T-cell (primary cell): ENCODE measurements at regions not wholly inside any gene's neighbourhood (a gene's known extent, or its start where the extent isn't known, plus 50 kb on each side); places are given as distances from the start of the nearest gene placed in this dataset.

Experiments
- ATAC-seq, 4 experiments: fragments of 200-7000 bp in 3 of 4; fragments of 150-1000 bp in 1 of 4; cut with Tn5 transposase; replicated peaks in 1 of 4; 1 replicate in 3 of 4; 2 replicates in 1 of 4; pipeline ENCODE4 v1.10.0; 2021; ENCODE audit warnings: moderate library complexity in 3 of 4, mild to moderate bottlenecking in 2 of 4, moderate number of reproducible peaks in 1 of 4
- CTCF ChIA-PET, 2 donors: fragments of 300-600 bp; sonication (Branson Sonifier 250); formaldehyde crosslinking; loops; one replicate each; lab custom pipeline; 2022; ENCODE audit warnings: antibody characterized with exemption in 2 of 2; lab: Charles Lee
- POLR2A ChIA-PET, 2 donors: fragments of 300-600 bp; sonication (Branson Sonifier 250); formaldehyde crosslinking; loops; one replicate each; lab custom pipeline; 2022; ENCODE audit warnings: antibody characterized with exemption in 2 of 2; lab: Charles Lee
- DNase-seq, 35 experiments: peaks; one replicate each; pipeline versions ENCODE4 v3.0.0 to v3.0.0-alpha.2; 2013 to 2023
- H3K27ac ChIP-seq: one replicate; pipeline ENCODE4 v1.5.1; 2013; ENCODE audit warnings: low read length
- H3K27me3 ChIP-seq, 2 experiments: replicated peaks in 1 of 2; 1 replicate in 1 of 2; 2 replicates in 1 of 2; pipeline versions ENCODE4 v1.6.1 to v1.7.0; 2013; ENCODE audit warnings: low read length in 1 of 2, mixed read lengths in 1 of 2; ENCODE audit not compliant: control insufficient read depth in 2 of 2, insufficient read depth in 2 of 2; ENCODE audit errors: extremely low read depth in 1 of 2
- H3K36me3 ChIP-seq, 2 donors: 1 replicate in 1 of 2; 2 replicates in 1 of 2; pipeline versions ENCODE4 v1.6.1 to v1.7.0; 2013; ENCODE audit warnings: low read length in 1 of 2; ENCODE audit not compliant: control insufficient read depth in 2 of 2, insufficient read depth in 1 of 2; ENCODE audit errors: extremely low read depth in 1 of 2
- H3K4me1 ChIP-seq, 2 experiments: 1 replicate in 1 of 2; 2 replicates in 1 of 2; pipeline versions ENCODE4 v1.6.1 to v1.7.0; 2013; ENCODE audit warnings: low read length in 2 of 2, mixed read lengths in 1 of 2; ENCODE audit not compliant: insufficient read depth in 2 of 2, control insufficient read depth in 1 of 2; ENCODE audit errors: extremely low read depth in 1 of 2
- H3K4me3 ChIP-seq, 2 donors: 1 replicate in 1 of 2; 2 replicates in 1 of 2; pipeline versions ENCODE4 v1.5.1 to v1.7.0; 2013; ENCODE audit warnings: mild to moderate bottlenecking in 2 of 2, low read length in 1 of 2, moderate library complexity in 1 of 2; ENCODE audit not compliant: control insufficient read depth in 1 of 2; ENCODE audit errors: extremely low read depth in 1 of 2
- H3K9me3 ChIP-seq: 2 replicates; pipeline ENCODE4 v1.7.0; 2013
- H3K27ac Mint-ChIP-seq, 2 donors: one replicate each; pipeline ENCODE4 v1.8.0; 2020 to 2021; ENCODE audit warnings: mild to moderate bottlenecking in 2 of 2, mixed read lengths in 2 of 2
- H3K27me3 Mint-ChIP-seq, 2 donors: one replicate each; pipeline ENCODE4 v1.8.0; 2021 to 2022; ENCODE audit warnings: mixed read lengths in 2 of 2
- H3K36me3 Mint-ChIP-seq: one replicate; pipeline ENCODE4 v1.8.0; 2021; ENCODE audit warnings: mixed read lengths
- H3K4me1 Mint-ChIP-seq, 3 donors: one replicate each; pipeline ENCODE4 v1.8.0; 2020 to 2022; ENCODE audit warnings: mixed read lengths in 3 of 3, mild to moderate bottlenecking in 1 of 3
- H3K4me3 Mint-ChIP-seq, 3 donors: one replicate each; pipeline ENCODE4 v1.8.0; 2020 to 2022; ENCODE audit warnings: mild to moderate bottlenecking in 3 of 3, mixed read lengths in 3 of 3, moderate library complexity in 3 of 3
- H3K9me3 Mint-ChIP-seq, 3 donors: one replicate each; pipeline ENCODE4 v1.8.0; 2020 to 2022; ENCODE audit warnings: mixed read lengths in 3 of 3
- WGBS: methylation state at CpG from one replicate; pipeline ENCODE4 v1.1.5; 2013; ENCODE audit warnings: missing lambda C conversion rate; ENCODE audit not compliant: insufficient coverage; 5-methylcytosine and 5-hydroxymethylcytosine counted together

- DNase-seq = no peak
- Histone ChIP-seq H3K4me3 (no peak overlapping the region), H3K27ac (no peak overlapping the region), H3K27me3 (no peaks in the 10 kb centered on the region), H3K9me3 (no peaks in the 10 kb centered on the region), H3K4me1 (no peaks in the 10 kb centered on the region), H3K36me3 (no peaks in the 10 kb centered on the region)
- H3K27ac Mint-ChIP-seq = no peak overlapping the region
- ChIA-PET CTCF (no interaction called here), POLR2A (no interaction called here)
- H3K4me3 Mint-ChIP-seq = no peak overlapping the region
- peaks cover 0 to 5% (median 0%) of the 10 kb centered on the region in 3 donors for H3K9me3 Mint-ChIP-seq
- no peaks in the 10 kb centered on the region for H3K27me3 Mint-ChIP-seq
- WGBS = no CpG with 5 or more reads among the region's 7 CpGs
- no peaks in the 10 kb centered on the region for H3K36me3 Mint-ChIP-seq
- no peaks in the 10 kb centered on the region for H3K4me1 Mint-ChIP-seq
- no peak for ATAC-seq
These were observed 366.4 kb upstream of the ZP4 start for GRCh38 chr1:238257018-238257621.

- no CpG with 5 or more reads among the region's 3 CpGs for WGBS
- DNase-seq = no peak
- Mint-ChIP-seq H3K4me3 (no peak overlapping the region), H3K4me1 (no peaks in the 10 kb centered on the region), H3K27ac (no peak overlapping the region), H3K36me3 (no peaks in the 10 kb centered on the region), H3K9me3 (no peaks in the 10 kb centered on the region), H3K27me3 (no peaks in the 10 kb centered on the region)
- no peaks in the 10 kb centered on the region for H3K4me1 ChIP-seq
- H3K4me3 ChIP-seq = no peak overlapping the region
- no peaks in the 10 kb centered on the region for H3K36me3 ChIP-seq
- no peaks in the 10 kb centered on the region for H3K27me3 ChIP-seq
- ATAC-seq = no peak
- ChIA-PET CTCF (interaction anchor here in 1 of 2 donors (0.8 kb wide), 1 partner anchor 1643 kb away, joined by 3 read pairs; no protein-coding TSS in a partner anchor), POLR2A (no interaction called here)
- no peak overlapping the region for H3K27ac ChIP-seq
- no peaks in the 10 kb centered on the region for H3K9me3 ChIP-seq
These were observed 364.2 kb upstream of the ZP4 start for GRCh38 chr1:238254935-238255334.

GRCh38 chr1:238252033-238252802 is 361.5 kb upstream of the ZP4 start:
- Histone ChIP-seq H3K4me3 (no peak overlapping the region), H3K36me3 (no peaks in the 10 kb centered on the region), H3K27ac (no peak overlapping the region), H3K4me1 (no peaks in the 10 kb centered on the region), H3K9me3 (no peaks in the 10 kb centered on the region), H3K27me3 (no peaks in the 10 kb centered on the region)
- no peak overlapping the region for H3K4me3 Mint-ChIP-seq
- H3K27ac Mint-ChIP-seq = no peak overlapping the region
- H3K4me1 Mint-ChIP-seq = no peaks in the 10 kb centered on the region
- no peaks in the 10 kb centered on the region for H3K9me3 Mint-ChIP-seq
- 56% methylated on average over 10 of the region's 15 CpGs for WGBS
- H3K27me3 Mint-ChIP-seq = no peaks in the 10 kb centered on the region
- H3K36me3 Mint-ChIP-seq = no peaks in the 10 kb centered on the region
- ATAC-seq (no peak), DNase-seq (peak in 4 of 35 experiments; percentile 1 to 12 (median 5))
- POLR2A ChIA-PET = no interaction called here
- CTCF ChIA-PET = no interaction called here

- Histone ChIP-seq H3K9me3 (no peaks in the 10 kb centered on the region), H3K36me3 (no peaks in the 10 kb centered on the region), H3K4me3 (no peak overlapping the region), H3K27me3 (no peaks in the 10 kb centered on the region), H3K4me1 (no peaks in the 10 kb centered on the region), H3K27ac (no peak overlapping the region)
- ATAC-seq = no peak
- Mint-ChIP-seq H3K4me1 (no peaks in the 10 kb centered on the region), H3K9me3 (no peaks in the 10 kb centered on the region), H3K27me3 (no peaks in the 10 kb centered on the region), H3K27ac (no peak overlapping the region), H3K4me3 (no peak overlapping the region), H3K36me3 (no peaks in the 10 kb centered on the region)
- ChIA-PET CTCF (no interaction called here), POLR2A (no interaction called here)
- no peak for DNase-seq
- WGBS = 94% methylated on average over 3 of the region's 3 CpGs
These were observed 357.6 kb upstream of the ZP4 start for GRCh38 chr1:238248356-238248755.

- H3K27ac Mint-ChIP-seq = no peak overlapping the region
- H3K36me3 ChIP-seq = no peaks in the 10 kb centered on the region
- H3K4me1 Mint-ChIP-seq = no peaks in the 10 kb centered on the region
- H3K27me3 ChIP-seq = no peaks in the 10 kb centered on the region
- H3K27ac ChIP-seq = no peak overlapping the region
- CTCF ChIA-PET = no interaction called here
- no peaks in the 10 kb centered on the region for H3K9me3 Mint-ChIP-seq
- ATAC-seq (no peak), DNase-seq (no peak)
- no peaks in the 10 kb centered on the region for H3K4me1 ChIP-seq
- no peaks in the 10 kb centered on the region for H3K27me3 Mint-ChIP-seq
- WGBS = no CpG with 5 or more reads among the region's 1 CpG
- no peak overlapping the region for H3K4me3 Mint-ChIP-seq
- H3K9me3 ChIP-seq = no peaks in the 10 kb centered on the region
- H3K4me3 ChIP-seq = no peak overlapping the region
- no peaks in the 10 kb centered on the region for H3K36me3 Mint-ChIP-seq
- POLR2A ChIA-PET = interaction anchor here in 1 of 2 donors (0.5 kb wide), 1 partner anchor 299 kb away, joined by 4 read pairs; no protein-coding TSS in a partner anchor
These were observed 351.5 kb upstream of the ZP4 start for GRCh38 chr1:238242181-238242580.

GRCh38 chr1:238241607-238242006 is 350.9 kb upstream of the ZP4 start:
- no peak overlapping the region for H3K27ac Mint-ChIP-seq
- ATAC-seq (no peak), DNase-seq (no peak)
- H3K4me3 ChIP-seq = no peak overlapping the region
- no peaks in the 10 kb centered on the region for H3K9me3 Mint-ChIP-seq
- POLR2A ChIA-PET = no interaction called here
- 100% methylated on average over 2 of the region's 3 CpGs for WGBS
- H3K27me3 ChIP-seq = no peaks in the 10 kb centered on the region
- no peaks in the 10 kb centered on the region for H3K4me1 ChIP-seq
- no peaks in the 10 kb centered on the region for H3K4me1 Mint-ChIP-seq
- no peaks in the 10 kb centered on the region for H3K36me3 ChIP-seq
- H3K27ac ChIP-seq = no peak overlapping the region
- CTCF ChIA-PET = no interaction called here
- H3K9me3 ChIP-seq = no peaks in the 10 kb centered on the region
- H3K27me3 Mint-ChIP-seq = no peaks in the 10 kb centered on the region
- no peak overlapping the region for H3K4me3 Mint-ChIP-seq
- no peaks in the 10 kb centered on the region for H3K36me3 Mint-ChIP-seq
